GM21423 (cell line): ENCODE measurements at regions not wholly inside any gene's neighbourhood (a gene's known extent, or its start where the extent isn't known, plus 50 kb on each side); places are given as distances from the start of the nearest gene placed in this dataset.
"Not testable (repeated sequence)": the region's sequence is repeated elsewhere in the genome, so short reads cannot be mapped to it uniquely, and the experiment has no call there.

ENCODE experiments used
- ATAC-seq: cut with Tn5 transposase; IDR thresholded peaks from one replicate; pipeline ENCODE4 v1.9.1; 2021; ENCODE audit warnings: mild to moderate bottlenecking, moderate library complexity; ENCODE audit not compliant: unreplicated experiment

DNA sequence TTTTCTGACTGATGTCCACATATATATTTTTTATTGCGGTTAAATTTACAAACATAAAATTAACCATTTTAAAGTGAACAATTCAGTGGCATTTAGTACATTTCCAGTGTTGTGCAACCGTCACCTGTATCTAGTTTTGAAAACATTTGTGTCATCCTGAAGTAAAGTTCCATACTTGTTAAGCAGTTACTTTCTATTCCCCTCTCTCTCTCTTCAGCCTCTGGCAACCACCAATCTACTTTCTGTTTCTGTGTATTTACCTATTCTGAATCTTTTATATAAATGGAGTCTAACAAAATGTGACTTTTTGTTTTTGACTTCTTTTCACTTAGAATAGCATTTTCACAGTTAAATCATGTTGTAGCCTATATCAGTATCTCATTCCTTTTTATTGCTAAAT is 480.1 kb upstream of the SMARCA2 start:
- ATAC-seq = peak; percentile 69

DNA sequence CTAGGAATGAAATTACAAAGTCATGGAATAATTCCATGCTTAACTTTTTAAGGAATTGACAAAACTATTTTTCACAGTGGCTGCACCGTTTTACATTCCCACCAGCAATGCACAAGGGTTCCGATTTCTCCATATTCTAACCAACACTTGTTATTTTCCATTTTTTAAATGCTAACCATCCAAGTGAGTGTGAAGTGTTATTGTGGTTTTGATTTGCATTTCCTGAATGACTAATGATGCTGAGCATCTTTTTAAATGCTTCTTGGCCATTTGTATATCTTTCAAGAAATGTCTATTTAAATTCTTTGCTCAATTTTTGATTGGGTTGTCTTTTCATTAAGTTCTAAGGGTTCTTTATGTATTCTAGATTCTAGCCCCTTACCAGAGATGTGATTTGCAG is 479.5 kb upstream of the SMARCA2 start:
- no peak for ATAC-seq

DNA sequence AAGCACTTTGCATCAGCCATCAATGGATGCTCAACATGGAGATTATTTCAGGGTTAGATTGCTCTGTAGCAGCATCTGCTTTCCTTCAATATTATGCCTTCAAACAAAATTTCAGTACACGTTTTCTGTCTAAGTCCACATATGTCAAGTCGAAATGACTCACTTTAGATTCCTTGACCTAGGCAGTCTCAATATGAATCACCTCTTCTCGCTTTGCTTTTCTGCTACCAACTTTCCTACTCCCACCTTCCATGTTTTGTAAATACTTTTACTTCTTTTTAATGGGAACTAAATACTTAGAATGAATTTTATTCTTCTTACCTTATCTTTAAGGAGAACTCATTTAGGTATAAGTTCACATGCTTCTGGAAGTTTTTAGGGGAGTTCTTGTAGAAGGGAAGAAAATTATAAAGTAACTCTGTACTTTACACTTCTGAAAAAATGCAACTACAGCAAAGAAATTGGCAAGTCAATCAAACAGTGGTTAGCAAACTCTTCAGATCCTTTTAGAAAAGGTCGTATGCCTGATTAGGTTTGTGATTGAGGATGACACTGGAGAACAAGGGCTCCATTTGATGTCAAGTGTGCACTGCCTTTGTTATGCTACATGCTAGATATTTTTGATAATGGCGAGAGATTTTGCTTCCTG is 478.5 kb upstream of the SMARCA2 start:
- peak; percentile 62 for ATAC-seq

GRCh38 chr9:1538301-1538700 is 476.8 kb upstream of the SMARCA2 start:
- ATAC-seq = no peak

- no peak for ATAC-seq
Observed at GRCh38 chr9:1539216-1539615, 475.9 kb upstream of the SMARCA2 start.

DNA sequence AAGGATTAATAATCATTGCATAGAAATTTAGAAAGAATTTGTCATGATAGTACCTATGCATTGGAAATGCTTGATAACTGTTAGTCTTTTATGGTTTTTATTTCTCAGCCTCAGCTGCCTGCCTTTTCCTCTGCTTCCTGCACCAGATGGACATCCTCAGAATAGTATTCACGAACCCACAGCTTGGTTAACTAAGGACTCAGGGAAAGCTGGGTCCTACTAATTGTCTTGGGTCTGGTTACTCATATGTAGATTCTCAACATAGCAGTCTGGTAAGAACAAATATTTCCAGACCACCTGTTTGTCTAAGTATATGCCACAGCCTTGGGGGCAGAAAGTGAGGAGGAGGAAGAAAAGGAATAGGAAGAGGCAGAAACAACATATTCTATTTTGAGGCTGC is 464.5 kb upstream of the SMARCA2 start:
- ATAC-seq = no peak

DNA sequence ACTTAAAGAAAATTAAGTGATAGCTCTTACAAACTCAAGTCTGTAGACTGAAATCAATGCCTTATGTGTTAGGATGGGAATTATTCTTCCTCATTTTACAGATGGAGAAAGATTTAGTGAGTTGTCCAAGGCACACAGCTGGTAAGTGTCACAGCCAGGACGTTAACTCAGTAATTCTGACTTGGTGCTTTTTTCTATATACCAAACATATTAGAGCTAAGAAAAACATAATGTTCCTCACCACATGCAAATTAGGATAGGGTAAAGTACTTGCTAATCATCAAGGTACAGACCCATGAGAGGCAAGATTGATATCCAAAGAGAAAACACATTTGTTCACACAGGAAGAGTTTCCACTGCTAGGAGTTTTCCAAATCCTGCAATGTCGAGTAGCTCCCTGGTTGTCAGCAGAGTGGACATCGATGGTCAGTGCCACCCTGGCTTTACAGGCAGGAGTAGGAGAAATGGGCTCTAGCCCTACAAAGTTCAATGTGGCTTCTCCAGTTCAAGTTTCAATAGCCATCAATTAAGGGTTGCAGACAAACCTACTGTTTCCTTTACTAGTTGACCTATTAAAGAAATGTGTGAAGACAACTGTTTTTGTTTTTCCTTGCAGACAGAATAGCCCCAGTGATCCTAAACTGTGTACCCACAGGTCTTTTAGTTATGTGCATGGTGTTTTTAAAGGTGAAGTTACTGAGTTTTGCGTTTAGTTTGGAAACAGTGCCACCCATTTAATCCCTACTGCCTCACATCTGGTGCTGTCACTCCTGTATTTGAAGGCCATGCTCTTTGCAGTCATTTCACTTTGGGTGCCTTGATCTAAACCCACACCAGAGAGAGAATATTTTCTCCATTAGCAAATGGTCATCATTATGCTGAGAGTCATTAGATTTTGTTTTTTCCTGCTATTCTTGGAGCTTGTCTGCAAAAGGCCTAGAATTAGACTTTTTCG is 460.8 kb upstream of the SMARCA2 start:
- peak; percentile 58 for ATAC-seq

DNA sequence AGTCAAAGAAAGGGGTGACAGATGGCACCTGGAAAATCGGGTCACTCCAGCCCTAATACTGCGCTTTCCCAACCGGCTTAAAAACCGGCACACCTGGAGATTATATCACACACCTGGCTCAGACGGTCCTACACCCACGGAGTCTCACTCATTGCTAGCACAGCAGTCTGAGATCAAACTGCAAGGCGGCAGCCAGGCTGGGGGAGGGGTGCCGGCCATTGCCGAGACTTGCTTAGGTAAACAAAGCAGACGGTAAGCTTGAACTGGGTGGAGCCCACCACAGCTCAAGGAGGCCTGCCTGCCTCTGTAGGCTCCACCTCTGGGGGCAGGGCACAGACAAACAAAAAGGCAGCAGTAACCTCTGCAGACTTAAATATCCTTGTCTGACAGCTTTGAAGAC is 456.5 kb upstream of the SMARCA2 start:
- not testable (repeated sequence) for ATAC-seq

- ATAC-seq = no peak
Observed at GRCh38 chr9:1575939-1576338, 439.2 kb upstream of the SMARCA2 start.

DNA sequence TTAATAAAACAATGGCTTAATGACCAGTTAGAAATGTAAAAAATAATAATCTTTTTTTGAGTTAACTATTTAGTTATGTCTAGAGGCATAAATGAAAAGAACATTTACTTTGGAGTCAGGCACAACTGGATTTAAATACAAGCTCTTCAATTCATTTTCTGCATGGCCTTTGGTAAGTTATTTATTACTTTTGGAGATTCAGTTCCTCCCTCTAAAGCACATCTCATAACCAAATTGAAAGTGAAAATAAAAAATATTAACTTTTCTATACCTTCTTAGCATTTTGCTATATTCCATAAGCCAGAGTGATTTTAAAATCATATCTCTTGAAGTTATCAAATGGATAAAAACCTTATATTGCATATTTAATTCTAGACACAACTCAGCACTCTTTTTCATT is 434.9 kb upstream of the SMARCA2 start:
- peak; percentile 92 for ATAC-seq

GRCh38 chr9:1581926-1582325 is 433.2 kb upstream of the SMARCA2 start:
- no peak for ATAC-seq

DNA sequence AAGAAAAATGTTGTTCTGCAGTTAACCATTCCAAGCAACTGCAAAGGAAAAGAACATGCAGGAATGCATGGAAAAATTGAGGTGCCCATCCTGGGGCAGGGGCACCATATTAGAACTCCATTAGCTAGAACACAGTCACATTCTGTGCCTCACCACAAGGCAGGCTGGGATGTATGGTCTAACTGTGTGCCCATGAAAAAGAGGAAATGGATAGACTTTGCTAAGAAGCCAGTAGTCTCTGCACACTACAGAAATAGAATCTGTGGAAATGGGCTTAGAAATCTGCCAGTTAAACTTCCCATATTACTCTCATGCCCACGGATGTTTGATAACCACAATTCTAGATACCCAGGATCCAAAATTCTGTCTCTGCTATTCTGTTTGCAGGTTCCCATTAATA is 423.8 kb upstream of the SMARCA2 start:
- ATAC-seq = no peak

GRCh38 chr9:1598270-1598669 is 416.9 kb upstream of the SMARCA2 start:
- no peak for ATAC-seq

GRCh38 chr9:1599961-1600360 is 415.2 kb upstream of the SMARCA2 start:
- ATAC-seq = no peak

- ATAC-seq = peak; percentile 52
Observed at GRCh38 chr9:1604942-1605560, 410.1 kb upstream of the SMARCA2 start.

- no peak for ATAC-seq
Observed at GRCh38 chr9:1606253-1606652, 408.9 kb upstream of the SMARCA2 start.

GRCh38 chr9:1612886-1613285 is 402.3 kb upstream of the SMARCA2 start:
- ATAC-seq = no peak

GRCh38 chr9:1617419-1617818 is 397.7 kb upstream of the SMARCA2 start:
- no peak for ATAC-seq

- ATAC-seq = no peak
Observed at GRCh38 chr9:1619915-1620710, 395.0 kb upstream of the SMARCA2 start.

DNA sequence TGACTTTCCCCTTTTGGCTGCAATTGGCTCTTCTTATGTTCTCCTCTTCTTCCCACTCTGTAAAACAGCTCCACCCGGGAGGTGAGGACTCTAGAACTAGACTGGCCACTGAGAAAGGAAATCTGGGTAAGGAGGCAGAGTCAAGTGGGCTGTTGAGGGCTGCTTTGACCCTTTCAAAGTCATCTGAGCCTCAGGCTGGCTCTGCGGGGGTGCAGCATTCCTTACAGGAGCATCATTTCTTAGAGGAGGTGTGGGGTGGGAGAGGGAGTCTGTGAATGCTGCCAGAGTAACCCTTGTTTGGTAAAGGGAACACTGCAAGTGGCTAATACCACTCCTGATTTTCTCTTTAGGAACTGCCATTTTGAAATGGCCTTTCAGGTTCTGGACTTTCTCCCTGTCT is 377.7 kb upstream of the SMARCA2 start:
- ATAC-seq = no peak

DNA sequence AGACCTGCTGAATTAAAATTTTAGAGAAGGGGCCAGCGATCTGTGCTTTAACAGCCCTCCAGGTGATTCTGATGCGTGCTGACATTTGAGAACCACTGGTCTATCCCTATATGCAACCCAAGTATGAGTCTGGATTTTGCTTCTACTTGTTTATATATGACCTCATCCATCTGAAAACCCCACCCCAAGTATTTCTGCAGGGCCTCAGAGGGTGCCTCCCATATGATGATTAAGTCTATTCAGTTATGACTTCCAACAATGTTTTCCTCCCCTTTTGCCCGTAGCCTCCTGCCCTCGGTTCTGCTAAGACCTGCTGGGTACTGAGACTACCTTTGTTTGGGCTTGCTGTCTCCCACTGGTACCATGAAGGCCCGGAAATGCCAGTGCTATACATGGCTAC is 376.0 kb upstream of the SMARCA2 start:
- ATAC-seq = no peak
